Endothelial cell of hepatic sinusoid (primary cell): ENCODE measurements at regions not wholly inside any gene's neighbourhood (a gene's known extent, or its start where the extent isn't known, plus 50 kb on each side); places are given as distances from the start of the nearest gene placed in this dataset.
"Not testable (repeated sequence)": the region's sequence is repeated elsewhere in the genome, so short reads cannot be mapped to it uniquely, and the experiment has no call there.

Experiments used
- in situ Hi-C: cut with HindIII; loops from 2 replicates; pipeline ENCODE4 v1.10.0; 2017; ENCODE audit warnings: low sequenced_read_pairs

- in situ Hi-C loops = loop anchor here (5.0 kb wide), 3 partner anchors 48 to 82 kb away; no protein-coding TSS in a partner anchor
These were observed 402.2 kb downstream of the AASDHPPT start for GRCh38 chr11:106479646-106480045.

- in situ Hi-C loops = loop anchor here (5.0 kb wide), 2 partner anchors 47 to 83 kb away; no protein-coding TSS in a partner anchor
These were observed 403.2 kb downstream of the AASDHPPT start for GRCh38 chr11:106480581-106481190.

GRCh38 chr11:106482917-106483785 lies 405.7 kb downstream of the AASDHPPT start:
- in situ Hi-C loops = loop anchor here (5.0 kb wide), 2 partner anchors 44 to 86 kb away; no protein-coding TSS in a partner anchor

DNA sequence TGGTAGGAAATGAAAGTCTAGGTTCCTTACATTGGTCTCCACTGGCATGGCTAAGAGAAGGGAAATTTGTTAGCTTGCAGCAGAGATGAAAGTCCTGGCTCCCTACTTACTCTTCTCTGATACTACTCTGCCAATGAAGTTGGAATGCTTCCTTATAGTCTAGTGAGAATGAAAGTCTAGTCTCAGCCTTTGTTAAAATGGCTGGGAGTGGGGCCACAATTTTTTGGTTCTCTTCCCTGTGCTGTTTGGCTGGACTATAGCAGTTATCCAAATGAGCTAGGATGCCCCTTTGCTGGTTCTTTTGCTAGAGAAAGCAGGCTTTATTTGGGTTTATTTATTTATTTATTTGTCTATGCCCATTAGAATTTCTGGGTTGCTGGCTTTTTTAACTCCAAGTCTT lies 414.3 kb downstream of the AASDHPPT start:
- in situ Hi-C loops = no loop called here

- in situ Hi-C loops = no loop called here
These were observed 416.3 kb downstream of the AASDHPPT start for GRCh38 chr11:106493751-106494150.

DNA sequence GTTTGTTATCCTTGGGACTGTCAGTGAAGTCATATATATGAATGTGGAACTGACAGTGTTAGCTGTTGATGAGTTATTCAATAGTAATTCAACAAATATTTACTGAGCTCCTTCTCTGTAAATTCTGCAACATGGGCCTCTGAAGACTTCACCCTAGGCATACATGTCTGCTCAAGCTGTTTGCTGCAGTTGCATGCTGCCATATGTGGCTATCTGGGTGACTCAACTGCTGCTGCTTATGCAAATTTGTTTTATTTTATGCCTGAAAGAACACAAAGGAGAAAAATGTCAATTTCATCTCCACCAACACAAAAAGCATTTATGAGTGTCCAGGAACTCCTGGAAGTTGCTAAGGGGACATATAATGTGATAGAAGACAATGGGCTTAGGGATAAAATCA lies 417.6 kb downstream of the AASDHPPT start:
- in situ Hi-C loops = no loop called here

DNA sequence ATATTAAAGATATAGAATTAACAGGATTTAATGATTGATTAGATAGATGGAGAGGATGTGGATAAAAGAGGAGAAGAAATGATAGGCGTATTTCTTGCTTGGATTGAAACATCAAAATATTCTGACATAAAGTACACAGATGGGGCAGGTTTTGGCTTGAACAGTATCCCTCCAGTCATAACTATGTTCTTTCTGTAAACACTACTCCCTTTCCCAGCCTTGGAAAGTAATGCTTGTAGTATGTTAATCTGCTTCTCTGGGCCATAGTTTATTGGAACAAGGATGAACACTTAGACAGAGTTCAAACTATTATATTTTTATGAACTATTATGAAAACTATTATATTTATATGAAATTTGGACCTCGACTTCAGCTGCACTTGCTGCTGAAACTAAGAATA lies 419.2 kb downstream of the AASDHPPT start:
- in situ Hi-C loops = no loop called here

DNA sequence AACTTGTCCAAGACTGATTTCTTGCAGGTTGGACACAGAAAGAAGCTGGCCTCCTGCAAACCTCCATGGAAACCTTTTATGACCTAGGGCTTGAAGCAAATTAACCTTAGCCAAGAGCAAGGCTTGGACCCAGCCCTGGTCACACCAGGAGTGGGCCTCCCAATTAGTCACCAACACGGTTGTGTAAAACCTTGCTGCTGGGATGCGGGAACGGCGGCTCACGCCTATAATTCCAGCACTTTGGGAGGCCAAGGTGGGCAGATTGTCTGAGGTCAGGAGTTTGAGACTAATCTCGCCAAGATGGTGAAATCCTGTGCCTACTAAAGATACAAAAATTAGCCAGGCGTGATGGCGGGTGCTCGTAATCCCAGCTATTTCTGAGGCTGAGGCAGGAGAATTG lies 419.9 kb downstream of the AASDHPPT start:
- in situ Hi-C loops = no loop called here

- in situ Hi-C loops = no loop called here
These were observed 420.4 kb downstream of the AASDHPPT start for GRCh38 chr11:106497822-106498221.

- in situ Hi-C loops = no loop called here
These were observed 426.4 kb downstream of the AASDHPPT start for GRCh38 chr11:106503901-106504300.

DNA sequence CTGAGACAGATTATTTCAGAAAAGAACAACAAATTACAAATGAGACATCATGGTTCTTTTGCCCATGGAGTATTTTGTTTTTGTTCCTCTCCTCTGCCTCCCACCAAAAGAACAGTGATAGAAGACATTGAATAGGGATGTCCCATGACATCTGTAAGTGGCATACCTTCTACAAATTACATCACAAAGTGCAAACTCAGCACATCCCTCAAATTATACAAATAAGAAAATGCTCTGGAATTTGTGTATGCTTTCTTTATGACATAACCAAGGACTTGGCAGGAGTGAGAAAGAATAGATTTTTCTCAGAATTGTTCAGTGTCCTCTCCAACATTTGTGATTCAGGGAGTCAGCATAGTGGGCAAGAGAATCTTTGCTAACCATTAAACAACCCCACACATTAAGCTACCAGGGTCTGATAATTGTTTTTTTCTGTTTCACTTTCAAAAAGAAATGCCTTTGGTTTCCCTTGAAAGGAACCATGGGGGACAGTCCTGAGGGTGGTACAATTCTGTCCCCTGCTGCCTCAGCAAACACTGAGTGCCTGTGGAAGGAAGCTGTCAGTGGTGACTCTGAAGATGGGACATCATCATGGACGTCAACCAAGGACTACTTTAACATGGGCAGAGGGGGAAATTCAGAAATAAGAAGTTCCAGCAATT lies 430.3 kb downstream of the AASDHPPT start:
- in situ Hi-C loops = no loop called here

- in situ Hi-C loops = no loop called here
These were observed 437.2 kb downstream of the AASDHPPT start for GRCh38 chr11:106514706-106515105.

DNA sequence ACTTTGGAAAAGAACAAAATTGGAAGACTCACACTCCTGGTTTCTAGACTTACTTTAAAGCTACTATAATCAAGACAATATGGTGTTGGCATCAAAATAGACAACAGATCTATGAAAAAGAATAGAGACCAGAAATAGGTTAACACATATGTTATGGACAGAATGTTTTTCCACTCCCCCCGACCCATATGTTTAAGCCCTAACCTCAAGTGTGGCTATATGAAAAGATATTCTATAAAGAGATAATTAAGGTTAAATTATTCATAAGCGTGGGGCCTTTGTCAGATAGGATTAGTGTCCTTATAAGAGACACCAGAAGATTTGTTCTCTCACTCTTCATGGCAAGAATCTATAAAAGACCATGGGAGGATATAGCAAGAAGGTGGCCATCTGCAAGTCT lies 440.0 kb downstream of the AASDHPPT start:
- in situ Hi-C loops = no loop called here

DNA sequence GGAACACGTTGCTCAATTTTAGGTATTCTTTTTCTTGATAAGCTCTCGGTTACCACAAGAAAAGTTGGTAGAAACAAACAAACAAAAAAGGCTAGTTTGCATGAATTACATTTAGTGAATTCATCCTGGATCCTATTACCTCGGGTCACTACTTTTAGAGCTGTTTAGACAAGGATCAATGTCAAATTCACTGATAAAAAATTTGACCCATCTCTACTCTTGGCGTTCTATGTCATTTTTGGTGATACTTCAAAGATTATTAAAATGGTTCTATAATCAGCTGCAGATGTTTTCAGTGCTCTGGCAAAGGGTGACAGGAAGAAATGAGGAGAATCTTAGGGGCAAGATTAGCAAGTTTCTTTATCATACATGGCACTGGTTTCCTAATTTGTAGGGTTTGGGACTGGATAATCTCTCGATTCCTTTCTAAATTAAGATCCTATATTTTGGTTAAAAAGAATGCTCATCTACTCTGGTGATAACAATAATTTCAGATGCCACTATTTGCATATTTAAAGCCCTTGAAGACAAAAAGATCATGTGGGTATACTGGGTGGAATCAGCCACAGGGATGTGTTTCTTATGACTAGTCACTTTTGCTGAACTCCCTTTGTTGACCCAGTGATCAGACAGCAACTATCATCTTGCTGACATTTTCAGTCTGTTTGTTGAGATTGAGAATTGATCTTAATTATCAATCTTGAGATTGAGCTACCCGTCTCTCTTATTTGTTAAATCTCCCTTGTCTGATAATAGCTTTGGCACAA lies 442.9 kb downstream of the AASDHPPT start:
- in situ Hi-C loops = no loop called here

DNA sequence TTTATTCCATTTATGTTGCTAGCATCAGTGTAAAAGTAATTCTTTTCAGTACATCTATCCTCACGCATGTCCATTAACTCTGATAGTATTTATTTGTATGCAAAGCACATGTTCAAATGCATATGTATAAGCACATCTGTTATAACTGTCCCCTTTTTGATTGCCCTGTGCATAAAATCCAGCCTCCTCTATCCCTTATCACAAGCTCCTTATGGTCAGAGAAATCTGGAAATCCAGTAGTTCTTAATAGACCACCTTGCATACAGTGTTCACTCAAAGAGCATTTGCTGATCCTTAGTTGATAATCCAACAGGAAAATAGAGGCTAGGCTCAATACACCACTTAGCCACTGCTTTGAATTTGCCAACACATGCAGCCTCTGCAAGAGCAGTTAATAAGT lies 443.5 kb downstream of the AASDHPPT start:
- in situ Hi-C loops = no loop called here

DNA sequence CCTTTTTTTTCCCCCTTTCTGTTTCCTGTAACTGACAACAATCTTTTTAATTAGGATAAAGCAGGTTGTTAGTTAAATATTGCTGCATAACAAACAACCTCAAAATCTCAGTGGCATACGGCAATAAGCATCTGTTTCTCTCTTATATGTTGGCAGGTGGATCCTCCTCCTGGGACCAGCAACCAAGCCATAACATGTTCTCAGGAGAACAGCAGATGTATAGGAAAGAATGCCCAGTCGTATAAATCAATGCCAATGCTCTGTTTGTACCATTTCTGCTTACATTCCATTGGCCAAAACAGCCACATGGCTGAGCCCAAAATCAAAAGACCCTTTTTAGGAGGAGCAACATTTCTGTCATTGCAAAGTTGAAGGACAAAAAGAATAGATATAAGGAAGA lies 445.7 kb downstream of the AASDHPPT start:
- in situ Hi-C loops = no loop called here

GRCh38 chr11:106523921-106524320 lies 446.5 kb downstream of the AASDHPPT start:
- in situ Hi-C loops = no loop called here

DNA sequence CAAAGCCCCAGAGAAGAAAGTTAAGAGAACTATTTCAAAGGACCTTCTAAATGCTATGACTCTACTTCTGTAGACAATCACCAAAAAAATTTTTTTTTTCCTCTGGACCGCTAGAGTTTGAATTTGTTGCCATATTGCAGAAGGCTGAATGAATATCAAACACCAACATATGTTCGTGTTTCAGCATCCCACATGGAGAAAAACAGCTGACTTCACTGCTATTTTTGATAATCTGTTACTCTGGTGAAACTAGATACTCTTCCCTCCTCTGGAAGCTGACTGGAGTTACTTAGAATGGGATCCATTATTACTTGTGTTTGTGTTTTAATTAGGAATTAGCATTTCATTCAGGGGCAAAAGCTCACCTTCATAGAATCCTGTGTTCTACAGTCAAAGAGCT lies 447.0 kb downstream of the AASDHPPT start:
- in situ Hi-C loops = no loop called here

- in situ Hi-C loops = not testable (repeated sequence)
These were observed 454.2 kb downstream of the AASDHPPT start for GRCh38 chr11:106531648-106532047.

- in situ Hi-C loops = no loop called here
These were observed 455.6 kb downstream of the AASDHPPT start for GRCh38 chr11:106533046-106533445.

DNA sequence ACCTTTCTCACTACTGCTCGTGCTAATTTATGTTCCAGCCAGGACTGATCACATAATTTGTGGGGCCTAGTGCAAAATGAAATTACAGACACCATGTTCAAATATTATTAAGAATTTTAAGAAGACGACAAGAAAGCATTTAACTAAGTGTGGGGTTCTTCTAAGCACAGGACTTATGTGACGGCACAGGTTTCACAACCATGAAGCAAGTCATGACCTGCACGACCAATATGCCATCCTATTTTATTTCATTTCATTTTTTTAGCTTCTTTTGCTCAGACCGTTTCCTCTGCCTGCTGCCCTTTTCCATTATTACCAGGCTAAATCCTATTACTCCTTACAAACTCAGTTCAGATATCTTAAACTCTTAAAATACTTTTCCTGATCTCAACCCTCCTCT lies 462.5 kb downstream of the AASDHPPT start:
- in situ Hi-C loops = no loop called here
